ENCODE measurements at regions not wholly inside any gene's neighbourhood (a gene's known extent, or its start where the extent isn't known, plus 50 kb on each side); places are given as distances from the start of the nearest gene placed in this dataset.

DNA sequence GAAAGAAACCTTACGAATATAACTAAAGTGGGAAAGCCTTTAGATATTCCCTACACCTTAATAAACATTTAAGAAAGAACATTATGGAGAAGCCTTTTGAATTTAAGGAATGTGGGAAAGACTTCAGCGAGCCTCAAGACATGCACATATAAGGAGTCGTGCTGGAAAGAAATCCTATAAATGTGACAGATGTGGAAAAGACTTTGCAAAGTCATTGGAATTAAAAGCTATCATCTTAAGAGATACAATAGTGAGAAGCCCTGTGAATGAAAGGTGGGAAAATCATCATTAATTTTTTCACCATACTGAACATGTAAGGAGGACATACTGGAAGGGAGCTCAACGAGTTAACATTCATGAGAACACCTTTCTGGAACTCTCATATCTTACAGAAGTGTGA lies 650.5 kb upstream of the DEFB115 start:
- no peak for TF ChIP-seq RARB (CRISPR knock-in tag; IDR thresholded peaks at IDR 0.05)
- no peak for TF ChIP-seq CSDC2 (CRISPR knock-in tag; IDR thresholded peaks at IDR 0.05)
